Smooth muscle cell (in vitro differentiated cells): ENCODE measurements at regions not wholly inside any gene's neighbourhood (a gene's known extent, or its start where the extent isn't known, plus 50 kb on each side); places are given as distances from the start of the nearest gene placed in this dataset.
A peak's percentile ranks its signal among the peaks of the same experiment; 100 is the strongest.

ENCODE experiments used
- DNase-seq: peaks from one replicate; lab custom pipeline; 2025; ENCODE audit not compliant: unreplicated experiment; lab: John Stamatoyannopoulos, UW
- H2AFZ ChIP-seq: fragments of 200-600 bp; sonication (generic); 2 replicates; pipeline ENCODE4 v1.6.0; 2016; ENCODE audit warnings: antibody characterized with exemption, low read depth, mild to moderate bottlenecking
- H3F3A ChIP-seq: fragments of 200-600 bp; sonication (generic); 2 replicates; pipeline ENCODE4 v1.6.0; 2017; ENCODE audit warnings: antibody characterized with exemption, low read depth
- H3K27ac ChIP-seq: fragments of 200-600 bp; sonication (generic); 2 replicates; pipeline ENCODE4 v1.5.1; 2016; ENCODE audit warnings: low read depth, mild to moderate bottlenecking
- H3K27me3 ChIP-seq: fragments of 200-600 bp; sonication (generic); 2 replicates; pipeline ENCODE4 v1.6.1; 2016; ENCODE audit warnings: low read depth, mild to moderate bottlenecking
- H3K36me3 ChIP-seq: fragments of 200-600 bp; sonication (generic); 2 replicates; pipeline ENCODE4 v1.5.1; 2016; ENCODE audit warnings: low read depth
- H3K4me1 ChIP-seq: fragments of 200-600 bp; sonication (generic); 2 replicates; pipeline ENCODE4 v1.5.1; 2016; ENCODE audit warnings: low read depth
- H3K4me2 ChIP-seq: fragments of 200-600 bp; sonication (generic); 2 replicates; pipeline ENCODE4 v1.6.0; 2016; ENCODE audit warnings: mild to moderate bottlenecking
- H3K4me3 ChIP-seq: fragments of 200-600 bp; sonication (generic); 2 replicates; pipeline ENCODE4 v1.5.1; 2016; ENCODE audit warnings: mild to moderate bottlenecking
- H3K79me2 ChIP-seq: fragments of 200-600 bp; sonication (generic); 2 replicates; pipeline ENCODE4 v1.6.0; 2016; ENCODE audit warnings: low read depth, mild to moderate bottlenecking
- H3K9ac ChIP-seq: fragments of 200-600 bp; sonication (generic); 2 replicates; pipeline ENCODE4 v1.6.0; 2016; ENCODE audit warnings: low read depth
- H3K9me3 ChIP-seq: fragments of 200-600 bp; sonication (generic); replicated peaks from 2 replicates; pipeline ENCODE4 v1.5.1; 2016; ENCODE audit warnings: low read depth
- H4K20me1 ChIP-seq: fragments of 200-600 bp; sonication (generic); 2 replicates; pipeline ENCODE4 v1.6.0; 2016; ENCODE audit warnings: low read depth
- CTCF ChIP-seq: fragments of 200-600 bp; sonication (generic); IDR thresholded peaks from 2 replicates; pipeline ENCODE4 v1.5.1; 2017; ENCODE audit warnings: borderline replicate concordance, mild to moderate bottlenecking, antibody characterized with exemption; ENCODE audit not compliant: insufficient read depth, poor library complexity, severe bottlenecking
- WGBS: methylation state at CpG from one replicate; pipeline ENCODE4 v1.1.7; 2016; ENCODE audit warnings: low lambda C conversion rate; 5-methylcytosine and 5-hydroxymethylcytosine counted together

- Histone ChIP-seq H3K79me2 (no peaks in the 10 kb centered on the region), H3K27me3 (no peaks in the 10 kb centered on the region), H3K36me3 (no peaks in the 10 kb centered on the region), H3F3A (peaks cover 28% of the 10 kb centered on the region), H4K20me1 (no peaks in the 10 kb centered on the region), H3K4me1 (no peaks in the 10 kb centered on the region), H2AFZ (no peak overlapping the region), H3K27ac (peak overlapping the region; percentile 64), H3K9me3 (no peaks in the 10 kb centered on the region), H3K9ac (no peak overlapping the region), H3K4me3 (no peak overlapping the region), H3K4me2 (peak overlapping the region; percentile 59)
- 13% methylated on average over 2 of the region's 2 CpGs for WGBS
- TF ChIP-seq CTCF: no peak
- DNase-seq: no peak
Measured at GRCh38 chr5:159504106-159504856, 174.0 kb upstream of the IL12B start.

- TF ChIP-seq CTCF: no peak
- WGBS: 3% methylated on average over 7 of the region's 7 CpGs
- peak overlapping the region; percentile 64 for H3K27ac ChIP-seq
- no peak overlapping the region for H2AFZ ChIP-seq
- peak; percentile 6 for DNase-seq
- H3K9me3 ChIP-seq: no peaks in the 10 kb centered on the region
- H3K79me2 ChIP-seq: no peaks in the 10 kb centered on the region
- no peaks in the 10 kb centered on the region for H3K4me1 ChIP-seq
- no peaks in the 10 kb centered on the region for H4K20me1 ChIP-seq
- H3K9ac ChIP-seq: no peak overlapping the region
- H3K4me2 ChIP-seq: peak overlapping the region; percentile 59
- no peaks in the 10 kb centered on the region for H3K36me3 ChIP-seq
- no peaks in the 10 kb centered on the region for H3K27me3 ChIP-seq
- H3K4me3 ChIP-seq: no peak overlapping the region
- H3F3A ChIP-seq: peaks cover 28% of the 10 kb centered on the region
Measured at GRCh38 chr5:159504857-159505304, 174.6 kb upstream of the IL12B start.

- no peak overlapping the region for H3K9ac ChIP-seq
- no peak overlapping the region for H3K4me2 ChIP-seq
- WGBS: 94% methylated on average over 2 of the region's 2 CpGs
- H3K36me3 ChIP-seq: no peaks in the 10 kb centered on the region
- H3K4me1 ChIP-seq: peaks cover 7% of the 10 kb centered on the region
- no peaks in the 10 kb centered on the region for H3K79me2 ChIP-seq
- H3K9me3 ChIP-seq: no peaks in the 10 kb centered on the region
- no peak for TF ChIP-seq CTCF
- no peak for DNase-seq
- no peak overlapping the region for H3K27ac ChIP-seq
- H2AFZ ChIP-seq: no peak overlapping the region
- no peak overlapping the region for H3K4me3 ChIP-seq
- no peaks in the 10 kb centered on the region for H4K20me1 ChIP-seq
- H3K27me3 ChIP-seq: no peaks in the 10 kb centered on the region
- H3F3A ChIP-seq: peaks cover 28% of the 10 kb centered on the region
Measured at GRCh38 chr5:159507055-159507454, 176.8 kb upstream of the IL12B start.

- Histone ChIP-seq H3K9me3 (no peaks in the 10 kb centered on the region), H3F3A (peaks cover 28% of the 10 kb centered on the region), H4K20me1 (no peaks in the 10 kb centered on the region), H3K79me2 (no peaks in the 10 kb centered on the region), H3K27me3 (no peaks in the 10 kb centered on the region), H3K9ac (no peak overlapping the region), H3K27ac (no peak overlapping the region), H3K36me3 (no peaks in the 10 kb centered on the region), H3K4me1 (peaks cover 7% of the 10 kb centered on the region), H2AFZ (no peak overlapping the region), H3K4me3 (no peak overlapping the region), H3K4me2 (no peak overlapping the region)
- TF ChIP-seq CTCF: no peak
- WGBS: 92% methylated on average over 3 of the region's 3 CpGs
- no peak for DNase-seq
Measured at GRCh38 chr5:159507661-159508060, 177.4 kb upstream of the IL12B start.
